ENCODE measurements at regions not wholly inside any gene's neighbourhood (a gene's known extent, or its start where the extent isn't known, plus 50 kb on each side); places are given as distances from the start of the nearest gene placed in this dataset.

DNA sequence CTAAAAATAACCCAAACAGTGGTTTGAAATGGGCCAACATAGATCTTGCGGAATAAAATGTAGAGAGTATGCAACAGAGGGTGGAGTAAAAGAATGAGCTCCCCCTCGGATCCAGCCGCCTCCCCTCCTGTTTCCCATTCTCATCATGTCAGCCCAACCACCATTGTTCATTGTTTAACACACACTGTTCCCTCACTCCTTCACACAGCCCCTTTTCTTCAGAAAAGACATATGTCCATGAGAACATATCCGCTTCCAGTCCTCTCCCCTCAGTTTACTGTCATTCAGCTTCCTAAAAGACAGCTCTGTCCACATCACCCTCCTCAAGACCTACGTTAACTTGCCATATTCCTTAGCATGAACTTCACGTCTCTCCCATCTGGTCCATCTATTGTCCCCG is 62.9 kb upstream of the SERTAD2 start:
- TF ChIP-seq, protein P1, sequence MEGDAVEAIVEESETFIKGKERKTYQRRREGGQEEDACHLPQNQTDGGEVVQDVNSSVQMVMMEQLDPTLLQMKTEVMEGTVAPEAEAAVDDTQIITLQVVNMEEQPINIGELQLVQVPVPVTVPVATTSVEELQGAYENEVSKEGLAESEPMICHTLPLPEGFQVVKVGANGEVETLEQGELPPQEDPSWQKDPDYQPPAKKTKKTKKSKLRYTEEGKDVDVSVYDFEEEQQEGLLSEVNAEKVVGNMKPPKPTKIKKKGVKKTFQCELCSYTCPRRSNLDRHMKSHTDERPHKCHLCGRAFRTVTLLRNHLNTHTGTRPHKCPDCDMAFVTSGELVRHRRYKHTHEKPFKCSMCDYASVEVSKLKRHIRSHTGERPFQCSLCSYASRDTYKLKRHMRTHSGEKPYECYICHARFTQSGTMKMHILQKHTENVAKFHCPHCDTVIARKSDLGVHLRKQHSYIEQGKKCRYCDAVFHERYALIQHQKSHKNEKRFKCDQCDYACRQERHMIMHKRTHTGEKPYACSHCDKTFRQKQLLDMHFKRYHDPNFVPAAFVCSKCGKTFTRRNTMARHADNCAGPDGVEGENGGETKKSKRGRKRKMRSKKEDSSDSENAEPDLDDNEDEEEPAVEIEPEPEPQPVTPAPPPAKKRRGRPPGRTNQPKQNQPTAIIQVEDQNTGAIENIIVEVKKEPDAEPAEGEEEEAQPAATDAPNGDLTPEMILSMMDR (IDR thresholded peaks at IDR 0.05; ENCODE audit: control extremely low read depth, extremely low read depth, low read depth, missing control alignments), result no peak
- no peak for DNase-seq (ENCODE audit: extremely low spot score)
- POLR2A ChIA-PET, result no interaction called here
- CTCF ChIA-PET, result interaction anchor here (1.0 to 4.2 kb wide), 2 partner anchors 11 to 12 kb away, joined by 4 to 15 read pairs; no protein-coding TSS in a partner anchor

DNA sequence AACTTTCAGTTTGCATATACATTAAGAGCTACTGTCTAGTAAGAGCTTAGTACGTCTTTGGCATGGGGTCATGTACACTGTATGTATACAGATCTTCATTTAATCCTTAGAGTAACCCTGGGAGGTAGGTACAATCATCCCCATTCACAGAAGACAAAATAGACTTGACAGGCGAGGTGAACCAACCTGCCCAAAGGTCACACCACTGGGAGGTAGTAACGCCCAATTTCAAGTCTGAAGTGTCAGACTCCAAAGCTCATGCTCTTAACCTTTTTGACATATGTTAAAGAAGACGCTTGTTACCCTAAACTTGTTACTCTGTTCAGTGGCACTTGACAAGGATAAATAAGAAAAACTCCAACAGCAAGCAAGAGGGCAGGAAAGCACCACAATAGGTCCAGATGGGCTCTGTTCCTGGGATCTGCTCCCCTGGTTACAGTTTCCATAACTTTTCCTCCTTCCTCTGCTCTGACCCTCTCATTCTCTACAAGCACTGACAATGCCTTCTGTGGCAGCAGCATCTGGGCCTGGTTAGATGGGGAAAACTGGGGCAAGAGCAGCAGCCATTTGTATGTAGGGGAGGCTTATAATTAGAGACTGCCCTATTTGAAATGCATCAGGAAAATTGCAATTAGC is 64.7 kb upstream of the SERTAD2 start:
- TF ChIP-seq, protein P1 (IDR thresholded peaks at IDR 0.05; ENCODE audit: control extremely low read depth, extremely low read depth, low read depth, missing control alignments), result no peak
- ChIA-PET POLR2A (interaction anchor here (0.6 kb wide), 1 partner anchor 30 kb away, joined by 4 read pairs; no protein-coding TSS in a partner anchor), CTCF (interaction anchor here (0.9 to 4.2 kb wide), 4 partner anchors 9 to 69 kb away, joined by 3 to 15 read pairs (median 4); no protein-coding TSS in a partner anchor)
- DNase-seq (ENCODE audit: extremely low spot score), result no peak

DNA sequence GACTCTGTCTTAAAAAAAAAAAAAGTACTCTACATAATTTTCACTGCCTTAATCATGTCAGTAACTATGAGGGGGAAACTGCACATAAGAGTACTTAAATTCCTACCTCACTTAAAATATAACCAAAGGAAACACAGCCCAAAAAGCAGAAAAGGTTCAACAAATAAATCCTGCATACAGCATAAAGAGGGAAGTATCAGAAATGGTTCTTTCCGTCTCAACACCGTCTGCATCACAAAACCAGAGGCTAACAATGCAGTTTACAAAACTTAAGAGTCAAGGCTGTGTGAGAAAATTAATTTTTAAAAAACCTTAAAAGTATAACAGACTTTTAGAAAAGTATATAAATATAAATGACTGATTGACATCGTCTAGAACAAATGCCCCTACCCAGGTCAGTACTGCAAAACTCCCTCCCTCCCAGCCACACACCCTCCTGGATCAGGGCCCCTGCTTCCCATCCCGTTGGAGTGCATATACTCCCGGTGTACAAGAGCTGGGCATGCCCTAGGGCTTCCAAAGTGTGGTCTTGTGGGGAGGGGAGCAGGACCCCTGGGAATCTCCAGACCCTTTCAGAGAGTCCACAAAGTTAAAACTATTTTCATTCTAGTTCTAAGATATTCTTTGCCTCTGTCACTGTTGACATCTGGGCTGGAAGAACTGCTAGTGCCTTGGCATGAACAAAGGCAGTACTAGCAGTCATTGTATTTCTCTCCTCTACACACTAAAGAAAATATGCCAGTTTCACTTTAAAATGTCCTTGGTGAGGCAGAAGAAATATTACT is 67.0 kb upstream of the SERTAD2 start:
- TF ChIP-seq, protein P1 (IDR thresholded peaks at IDR 0.05; ENCODE audit: control extremely low read depth, extremely low read depth, low read depth, missing control alignments), result no peak
- no peak for DNase-seq (ENCODE audit: extremely low spot score)
- ChIA-PET CTCF (interaction anchor here (1.3 kb wide), 1 partner anchor 8 kb away, joined by 5 read pairs; no protein-coding TSS in a partner anchor), POLR2A (no interaction called here)

DNA sequence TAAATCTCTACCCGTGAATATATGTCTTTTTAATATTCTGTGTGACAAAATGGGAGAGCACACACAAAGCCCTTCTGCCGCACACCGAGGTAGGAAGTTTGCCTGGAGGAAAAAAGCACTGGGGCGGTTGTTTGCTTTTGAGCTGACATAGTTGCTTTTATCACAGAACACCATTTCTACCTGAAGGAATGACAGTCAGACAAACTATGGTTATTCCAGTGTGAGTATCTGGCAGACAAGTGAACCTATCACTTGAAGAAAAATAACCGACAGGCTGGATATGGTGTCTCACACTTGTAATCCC is 67.6 kb upstream of the SERTAD2 start:
- TF ChIP-seq, protein P1 (IDR thresholded peaks at IDR 0.05; ENCODE audit: control extremely low read depth, extremely low read depth, low read depth, missing control alignments), result no peak
- CTCF ChIA-PET, result interaction anchor here (0.7 to 1.9 kb wide), 4 partner anchors 9 to 75 kb away, joined by 3 to 5 read pairs (median 4); no protein-coding TSS in a partner anchor
- POLR2A ChIA-PET, result no interaction called here
- no peak for DNase-seq (ENCODE audit: extremely low spot score)

DNA sequence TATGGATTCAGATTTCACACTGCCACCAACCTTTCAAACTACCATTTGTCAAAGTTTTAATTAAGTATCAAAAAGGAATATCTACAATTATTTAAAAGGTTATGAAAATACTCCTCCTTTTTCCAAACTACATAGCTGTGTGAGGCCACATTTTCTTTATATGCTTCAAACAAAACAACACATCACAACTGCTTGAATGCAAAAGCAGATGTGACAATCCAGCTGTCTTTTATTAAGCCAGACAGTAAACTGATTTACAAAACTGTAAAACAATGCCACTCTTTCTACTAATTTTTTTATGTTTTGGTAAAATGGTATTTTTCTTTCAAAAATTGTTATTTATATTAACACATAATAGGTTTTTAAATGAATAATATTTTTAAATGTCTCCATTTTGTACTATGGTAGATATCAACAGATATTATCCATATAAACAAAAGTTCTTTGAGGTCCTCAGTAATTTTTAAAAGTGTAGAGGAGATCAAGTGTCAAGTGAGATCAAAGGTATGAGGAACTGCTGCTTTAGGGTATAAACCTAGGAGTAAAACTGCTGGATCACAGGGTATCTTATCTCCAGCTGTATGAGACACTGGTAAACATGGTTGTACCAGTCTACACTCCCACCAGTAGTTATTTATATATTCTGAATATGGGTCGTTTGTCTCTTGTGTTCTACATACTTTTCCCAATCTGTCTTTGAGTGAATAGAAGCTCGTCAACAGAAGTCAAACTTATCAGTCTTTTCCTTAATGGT is 68.8 kb upstream of the SERTAD2 start:
- TF ChIP-seq, protein P1 (IDR thresholded peaks at IDR 0.05; ENCODE audit: control extremely low read depth, extremely low read depth, low read depth, missing control alignments), result no peak
- CTCF ChIA-PET, result interaction anchor here (0.7 to 1.9 kb wide), 4 partner anchors 18 to 110 kb away, joined by 3 to 5 read pairs (median 4); no protein-coding TSS in a partner anchor
- DNase-seq (ENCODE audit: extremely low spot score), result no peak
- POLR2A ChIA-PET, result interaction anchor here (0.7 kb wide), 1 partner anchor 27 kb away, joined by 6 read pairs; no protein-coding TSS in a partner anchor
